H1 (cell line): ENCODE measurements at regions not wholly inside any gene's neighbourhood (a gene's known extent, or its start where the extent isn't known, plus 50 kb on each side); places are given as distances from the start of the nearest gene placed in this dataset.

Experiments used
- CTCF ChIA-PET: fragments of 300-600 bp; sonication (Branson Sonifier 250); formaldehyde crosslinking; loops from one replicate; lab custom pipeline; 2021; ENCODE audit not compliant: partially characterized antibody; lab: Charles Lee
- POLR2A ChIA-PET: fragments of 300-600 bp; sonication (Branson Sonifier 250); formaldehyde crosslinking; loops from one replicate; lab custom pipeline; 2021; ENCODE audit warnings: inconsistent platforms; ENCODE audit not compliant: partially characterized antibody; lab: Charles Lee
- DNase-seq, 2 experiments: peaks; one replicate each; pipeline versions ENCODE4 v3.0.0 to v3.0.0-alpha.2; 2010 to 2022; ENCODE audit warnings: low spot score in 2 of 2, low read depth in 1 of 2, mixed read lengths in 1 of 2
- FAIRE-seq: peaks from 2 replicates; lab custom pipeline; 2011; peaks lifted over from hg19 to GRCh38; lab: Jason Lieb, UNC
- H2AFZ ChIP-seq: 2 replicates; pipeline ENCODE4 v1.8.1; 2012; ENCODE audit warnings: low read length, inconsistent platforms
- H2AK5ac ChIP-seq: 2 replicates; pipeline ENCODE4 v1.6.1; 2013; ENCODE audit warnings: low read depth, low read length
- H2BK120ac ChIP-seq: replicated peaks from 2 replicates; pipeline ENCODE3; 2013; ENCODE audit warnings: low read depth, low read length, inconsistent platforms
- H2BK12ac ChIP-seq: 2 replicates; pipeline ENCODE4 v1.6.1; 2013; ENCODE audit warnings: low read depth, low read length
- H2BK15ac ChIP-seq: 2 replicates; pipeline ENCODE4 v1.6.1; 2013; ENCODE audit warnings: low read length
- H2BK20ac ChIP-seq: 2 replicates; pipeline ENCODE4 v1.6.1; 2013; ENCODE audit warnings: low read length
- H2BK5ac ChIP-seq: 2 replicates; pipeline ENCODE4 v1.6.1; 2013; ENCODE audit warnings: low read depth, low read length
- H3K14ac ChIP-seq: 2 replicates; pipeline ENCODE4 v1.6.1; 2013; ENCODE audit warnings: inconsistent platforms; ENCODE audit not compliant: insufficient read length
- H3K18ac ChIP-seq: 2 replicates; pipeline ENCODE4 v1.6.1; 2013; ENCODE audit warnings: low read length; ENCODE audit errors: extremely low read depth
- H3K23ac ChIP-seq: 2 replicates; pipeline ENCODE4 v1.6.1; 2013; ENCODE audit warnings: inconsistent platforms; ENCODE audit not compliant: insufficient read length
- H3K23me2 ChIP-seq: 2 replicates; pipeline ENCODE4 v1.6.1; 2013; ENCODE audit warnings: low read depth, low read length
- H3K27ac ChIP-seq: 2 replicates; pipeline ENCODE4 v1.6.1; 2011; ENCODE audit warnings: low read depth, low read length, inconsistent platforms
- H3K27me3 ChIP-seq, 4 experiments: replicated peaks in 1 of 4; 1 replicate in 1 of 4; 2 replicates in 3 of 4; pipeline versions ENCODE4 v1.6.1 to v1.8.1; 2011 to 2013; ENCODE audit warnings: low read length in 3 of 4, mild to moderate bottlenecking in 3 of 4, inconsistent platforms in 2 of 4, mixed read lengths in 2 of 4, moderate library complexity in 1 of 4; ENCODE audit not compliant: control insufficient read depth in 3 of 4, insufficient read depth in 3 of 4; ENCODE audit errors: extremely low read depth in 1 of 4
- H3K36me3 ChIP-seq, 4 experiments: 2 replicates each; pipeline versions ENCODE4 v1.6.1 to v1.8.1; 2011 to 2013; ENCODE audit warnings: mild to moderate bottlenecking in 4 of 4, low read length in 3 of 4, moderate library complexity in 2 of 4, control low read depth in 1 of 4, inconsistent platforms in 1 of 4; ENCODE audit not compliant: insufficient read depth in 4 of 4, control insufficient read depth in 2 of 4
- H3K4ac ChIP-seq: replicated peaks from 2 replicates; pipeline ENCODE3; 2013; ENCODE audit warnings: low read length, low read depth, mixed read lengths, inconsistent platforms; ENCODE audit not compliant: insufficient read length
- H3K4me1 ChIP-seq, 4 experiments: replicated peaks in 1 of 4; 1 replicate in 1 of 4; 2 replicates in 3 of 4; pipeline versions ENCODE4 v1.6.1 to v1.8.1; 2011 to 2013; ENCODE audit warnings: low read length in 3 of 4, inconsistent platforms in 2 of 4, mixed read lengths in 1 of 4; ENCODE audit not compliant: insufficient read depth in 4 of 4, control insufficient read depth in 3 of 4
- H3K4me2 ChIP-seq, 2 experiments: 2 replicates each; pipeline versions ENCODE4 v1.6.1 to v1.8.1; 2011 to 2013; ENCODE audit warnings: low read depth in 2 of 2, low read length in 2 of 2, control low read depth in 1 of 2, inconsistent platforms in 1 of 2, mild to moderate bottlenecking in 1 of 2; ENCODE audit not compliant: insufficient read depth in 1 of 2
- H3K4me3 ChIP-seq, 4 experiments: fragments of 200-600, 300-600 bp in 1 of 4; sonication (generic), shearing (Covaris generic), sonication (Bioruptor Twin) in 1 of 4; 2 replicates each; pipeline versions ENCODE4 v1.5.1 to v1.8.1; 2011 to 2016; ENCODE audit warnings: low read length in 4 of 4, low read depth in 3 of 4, control low read depth in 2 of 4, inconsistent platforms in 2 of 4, mild to moderate bottlenecking in 2 of 4, mixed read lengths in 1 of 4, moderate library complexity in 1 of 4; ENCODE audit not compliant: insufficient read depth in 2 of 4; ENCODE audit errors: extremely low read depth in 1 of 4
- H3K56ac ChIP-seq: replicated peaks from 2 replicates; pipeline ENCODE3; 2013; ENCODE audit warnings: low read depth, mild to moderate bottlenecking, mixed read lengths, low read length, inconsistent platforms; ENCODE audit not compliant: insufficient read length
- H3K79me1 ChIP-seq: 2 replicates; pipeline ENCODE4 v1.6.1; 2013; ENCODE audit warnings: low read depth, low read length, control low read depth
- H3K79me2 ChIP-seq, 2 experiments: 2 replicates each; pipeline versions ENCODE4 v1.6.1 to v1.8.1; 2012 to 2013; ENCODE audit warnings: low read length in 2 of 2, mild to moderate bottlenecking in 2 of 2, inconsistent platforms in 1 of 2; ENCODE audit not compliant: insufficient read depth in 2 of 2, control insufficient read depth in 1 of 2
- H3K9ac ChIP-seq, 4 experiments: replicated peaks in 1 of 4; 1 replicate in 1 of 4; 2 replicates in 3 of 4; pipeline versions ENCODE4 v1.6.1 to v1.8.1; 2011 to 2013; ENCODE audit warnings: low read depth in 3 of 4, low read length in 3 of 4, control low read depth in 2 of 4, mild to moderate bottlenecking in 2 of 4, moderate library complexity in 2 of 4, inconsistent platforms in 1 of 4; ENCODE audit errors: extremely low read depth in 1 of 4
- H3K9me3 ChIP-seq, 2 experiments: 2 replicates each; pipeline versions ENCODE4 v1.6.1 to v1.8.1; 2012 to 2013; ENCODE audit warnings: mild to moderate bottlenecking in 2 of 2, moderate library complexity in 2 of 2, control low read depth in 1 of 2, inconsistent platforms in 1 of 2, low read depth in 1 of 2, low read length in 1 of 2, mixed read lengths in 1 of 2; ENCODE audit not compliant: insufficient read depth in 2 of 2
- H4K20me1 ChIP-seq, 2 experiments: replicated peaks in 1 of 2; 2 replicates each; pipeline versions ENCODE3 to v1.8.1; 2011 to 2013; ENCODE audit warnings: inconsistent platforms in 2 of 2, low read length in 2 of 2, mild to moderate bottlenecking in 1 of 2; ENCODE audit not compliant: insufficient read depth in 2 of 2, control insufficient read depth in 1 of 2
- H4K5ac ChIP-seq: 2 replicates; pipeline ENCODE4 v1.6.1; 2013; ENCODE audit warnings: low read length, low read depth, mixed read lengths, inconsistent platforms; ENCODE audit not compliant: insufficient read length
- H4K8ac ChIP-seq: 2 replicates; pipeline ENCODE4 v1.8.0; 2013; ENCODE audit warnings: mild to moderate bottlenecking, moderate library complexity, low read length, inconsistent platforms; ENCODE audit not compliant: insufficient read depth; ENCODE audit errors: extremely low read depth
- H4K91ac ChIP-seq: replicated peaks from 2 replicates; pipeline ENCODE3; 2013; ENCODE audit warnings: low read length, mixed read lengths, inconsistent platforms; ENCODE audit not compliant: insufficient read length
- BCL11A ChIP-seq, 2 experiments: IDR thresholded peaks; one replicate each; pipeline ENCODE4 v1.6.1; 2011; ENCODE audit warnings: low read depth in 2 of 2, low read length in 2 of 2, mild to moderate bottlenecking in 2 of 2
- CHD2 ChIP-seq: IDR thresholded peaks from 2 replicates; pipeline ENCODE4 v1.6.1; 2012; ENCODE audit warnings: low read length, improper control_type of control experiment
- EGR1 ChIP-seq: IDR thresholded peaks from 2 replicates; pipeline ENCODE4 v1.6.1; 2011; ENCODE audit warnings: low read depth, low read length, borderline replicate concordance
- GABPA ChIP-seq: IDR thresholded peaks from 2 replicates; pipeline ENCODE4 v1.6.1; 2011; ENCODE audit warnings: mild to moderate bottlenecking, low read length, moderate library complexity, borderline replicate concordance; ENCODE audit not compliant: insufficient read depth
- SP4 ChIP-seq: IDR thresholded peaks from 2 replicates; pipeline ENCODE4 v1.6.1; 2012; ENCODE audit warnings: low read length, inconsistent platforms
- SRF ChIP-seq: IDR thresholded peaks from 2 replicates; pipeline ENCODE4 v1.6.1; 2011; ENCODE audit warnings: mild to moderate bottlenecking, low read depth, low read length, moderate library complexity
- SUZ12 ChIP-seq: fragments of 200-600 bp; sonication (generic); IDR thresholded peaks from 2 replicates; pipeline ENCODE4 v1.6.1; 2012; ENCODE audit warnings: mild to moderate bottlenecking, inconsistent platforms, low read length, moderate library complexity, mixed read lengths
- WGBS, 2 experiments: shearing (Covaris generic) in 1 of 2; methylation state at CpG; one replicate each; pipeline versions ENCODE4 v1.1.6 to v1.1.7; 2013 to 2015; ENCODE audit warnings: low lambda C conversion rate in 2 of 2, mixed read lengths in 2 of 2, inconsistent platforms in 1 of 2, low coverage in 1 of 2, missing lambda C conversion rate in 1 of 2; ENCODE audit not compliant: insufficient replicate concordance in 2 of 2, insufficient coverage in 1 of 2, insufficient read length in 1 of 2; ENCODE audit errors: extremely low coverage in 1 of 2, missing lambda C conversion rate in 1 of 2; 5-methylcytosine and 5-hydroxymethylcytosine counted together

DNA sequence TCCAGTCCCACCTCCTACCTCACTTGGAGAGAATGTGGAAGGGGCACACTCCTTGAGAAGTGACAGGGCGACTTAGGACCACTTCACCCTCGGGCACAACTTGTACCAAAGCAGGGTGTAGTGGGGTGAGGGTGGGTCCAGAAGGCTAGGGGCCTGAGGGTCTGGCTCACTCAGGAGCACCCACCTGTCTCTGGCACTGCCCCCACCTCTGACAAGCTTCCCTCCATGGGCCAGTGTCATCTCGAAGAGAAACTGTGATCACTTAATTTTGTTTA lies 76.9 kb upstream of the OLFM1 start:
- Histone ChIP-seq H3K4ac (no peak overlapping the region), H3K27ac (no peak overlapping the region), H2AK5ac (no peak overlapping the region), H3K18ac (no peak overlapping the region), H2BK120ac (no peak overlapping the region), H4K8ac (no peak overlapping the region), H3K9ac (no peak overlapping the region), H4K5ac (no peak overlapping the region), H3K9me3 (no peaks in the 10 kb centered on the region; a peak in 1 of 4 replicates), H4K91ac (no peak overlapping the region), H2BK12ac (no peak overlapping the region), H3K27me3 (no peaks in the 10 kb centered on the region), H3K23me2 (no peaks in the 10 kb centered on the region), H2BK15ac (no peak overlapping the region), H2BK5ac (no peak overlapping the region), H2AFZ (no peak overlapping the region), H3K23ac (no peak overlapping the region), H3K79me1 (no peaks in the 10 kb centered on the region), H3K4me3 (no peak overlapping the region), H2BK20ac (no peak overlapping the region), H3K36me3 (no peaks in the 10 kb centered on the region), H3K14ac (no peak overlapping the region), H3K79me2 (no peaks in the 10 kb centered on the region), H3K4me2 (no peak overlapping the region), H3K4me1 (peaks cover 0 to 6% (median 2%) of the 10 kb centered on the region in 4 experiments; a peak in 4 of 7 replicates), H3K56ac (no peak overlapping the region), H4K20me1 (no peaks in the 10 kb centered on the region)
- FAIRE-seq, result no peak
- ChIA-PET POLR2A (interaction anchor here (1.0 kb wide), 1 partner anchor 142 kb away, joined by 3 read pairs; no protein-coding TSS in a partner anchor), CTCF (interaction anchor here (0.7 to 1.0 kb wide), 2 partner anchors 15 to 20 kb away, joined by 3 read pairs; no protein-coding TSS in a partner anchor)
- no peak for DNase-seq
- WGBS, 2 experiments, result 90% methylated on average over 3 of the region's 3 CpGs; no CpG with 5 or more reads in 1 of the 2 experiments
- TF ChIP-seq CHD2 (no peak), BCL11A (IDR thresholded peaks at IDR 0.05; ENCODE audit: low read depth in 2 of 2, low read length in 2 of 2) (no peak), EGR1 (no peak), SRF (no peak), GABPA (no peak), SUZ12 (no peak), SP4 (no peak)
